ENCODE measurements at regions not wholly inside any gene's neighbourhood (a gene's known extent, or its start where the extent isn't known, plus 50 kb on each side); places are given as distances from the start of the nearest gene placed in this dataset.
"Not testable (repeated sequence)": the region's sequence is repeated elsewhere in the genome, so short reads cannot be mapped to it uniquely, and the experiment has no call there.

DNA sequence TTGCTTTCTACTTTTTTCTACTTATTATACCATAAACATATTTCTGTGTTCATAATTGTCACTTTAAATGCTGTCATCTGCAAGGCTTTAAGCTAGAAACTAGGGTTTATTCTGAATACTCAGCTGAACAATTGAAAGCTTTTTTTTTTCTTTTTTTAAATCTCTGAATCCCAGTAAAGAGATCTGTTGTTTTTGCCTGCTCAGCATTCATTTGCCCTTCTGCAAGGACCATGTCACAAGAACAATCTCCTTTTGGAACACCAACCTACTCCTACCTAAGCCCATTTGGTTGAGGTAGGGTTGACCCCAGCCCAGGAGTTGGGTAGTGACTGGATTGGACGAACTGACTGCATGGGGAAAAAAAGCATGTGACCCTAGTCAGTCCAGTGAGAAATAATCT lies 92.6 kb downstream of the MZT1 start:
- no peaks in the 10 kb centered on the region for H3K9me3 ChIP-seq (ENCODE audit: control insufficient read depth, low read length, poor library complexity, severe bottlenecking)
- Mint-ChIP-seq H3K4me1 (no peaks in the 10 kb centered on the region), H3K4me3 (no peak overlapping the region), H3K27me3 (peaks cover 6% of the 10 kb centered on the region), H3K36me3 (ENCODE audit: low read depth) (no peaks in the 10 kb centered on the region), H3K27ac (no peak overlapping the region)
- DNase-seq (no peak), ATAC-seq (no peak)

DNA sequence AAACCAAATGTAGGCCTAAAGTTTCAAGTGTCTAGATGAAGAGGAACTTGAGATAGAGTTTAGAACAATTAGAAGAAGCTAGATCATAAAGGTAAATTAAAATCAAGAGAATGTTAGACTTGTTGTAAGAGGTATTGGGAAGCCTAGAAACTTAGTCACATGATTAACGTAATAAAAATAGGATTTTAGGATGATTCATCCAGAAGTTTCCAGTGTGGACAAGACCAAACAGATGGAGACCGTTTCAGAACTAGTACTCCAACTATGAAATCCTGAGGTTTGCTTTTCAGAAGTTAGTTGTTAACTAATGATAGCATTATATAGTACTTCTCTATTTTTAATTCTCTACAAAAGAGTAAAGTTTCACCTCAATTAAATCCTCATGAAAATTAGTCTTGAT lies 104.9 kb downstream of the MZT1 start:
- no peak for DNase-seq
- no peak overlapping the region for H3K27ac Mint-ChIP-seq
- no peaks in the 10 kb centered on the region for H3K36me3 Mint-ChIP-seq (ENCODE audit: low read depth)
- no peak overlapping the region for H3K4me3 Mint-ChIP-seq
- H3K27me3 Mint-ChIP-seq = peaks cover 12% of the 10 kb centered on the region
- ATAC-seq = no peak
- no peaks in the 10 kb centered on the region for H3K4me1 Mint-ChIP-seq
- no peaks in the 10 kb centered on the region for H3K9me3 ChIP-seq (ENCODE audit: control insufficient read depth, low read length, poor library complexity, severe bottlenecking)

DNA sequence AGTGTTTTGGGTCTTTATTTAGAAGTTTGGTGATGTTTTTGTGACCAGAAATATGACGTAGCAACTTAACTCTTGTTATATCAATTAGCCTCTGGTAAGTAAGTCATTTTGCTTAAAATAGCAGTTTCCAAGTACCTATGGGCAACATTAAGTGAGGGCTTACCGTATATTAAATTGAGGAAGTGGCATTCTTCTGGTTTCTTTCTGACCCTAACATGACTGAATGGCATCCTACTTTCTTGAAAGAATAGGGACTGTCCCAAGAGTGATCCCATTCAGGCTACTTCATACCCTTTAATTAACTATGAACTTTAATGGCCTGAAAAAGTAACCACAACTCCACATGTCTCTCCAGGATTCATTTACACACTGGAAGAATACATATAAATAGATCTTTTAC lies 106.6 kb downstream of the MZT1 start:
- peaks cover 6% of the 10 kb centered on the region for H3K27me3 Mint-ChIP-seq
- no peak overlapping the region for H3K27ac Mint-ChIP-seq
- no peaks in the 10 kb centered on the region for H3K9me3 ChIP-seq (ENCODE audit: control insufficient read depth, low read length, poor library complexity, severe bottlenecking)
- H3K36me3 Mint-ChIP-seq (ENCODE audit: low read depth) = no peaks in the 10 kb centered on the region
- DNase-seq = no peak
- no peak overlapping the region for H3K4me3 Mint-ChIP-seq
- no peak for ATAC-seq
- no peaks in the 10 kb centered on the region for H3K4me1 Mint-ChIP-seq

DNA sequence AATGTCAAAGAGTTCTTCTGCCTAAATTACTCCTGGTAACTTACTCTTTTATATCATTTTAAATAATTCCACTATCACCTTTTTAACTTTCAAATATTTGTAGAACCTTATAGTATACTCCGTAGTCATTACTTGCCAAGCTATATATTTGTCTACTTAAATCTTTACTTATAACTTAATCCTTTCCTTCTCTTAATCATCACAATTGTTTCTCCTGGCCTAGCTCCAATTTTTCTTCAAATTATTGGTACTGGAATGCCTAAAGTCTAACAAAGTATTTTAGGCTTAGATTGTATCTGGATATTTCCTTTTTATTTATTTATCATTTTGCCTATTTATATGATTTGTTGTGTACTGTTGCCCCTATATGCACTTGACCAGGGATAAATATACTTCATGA lies 109.5 kb downstream of the MZT1 start:
- H3K4me1 Mint-ChIP-seq = no peaks in the 10 kb centered on the region

DNA sequence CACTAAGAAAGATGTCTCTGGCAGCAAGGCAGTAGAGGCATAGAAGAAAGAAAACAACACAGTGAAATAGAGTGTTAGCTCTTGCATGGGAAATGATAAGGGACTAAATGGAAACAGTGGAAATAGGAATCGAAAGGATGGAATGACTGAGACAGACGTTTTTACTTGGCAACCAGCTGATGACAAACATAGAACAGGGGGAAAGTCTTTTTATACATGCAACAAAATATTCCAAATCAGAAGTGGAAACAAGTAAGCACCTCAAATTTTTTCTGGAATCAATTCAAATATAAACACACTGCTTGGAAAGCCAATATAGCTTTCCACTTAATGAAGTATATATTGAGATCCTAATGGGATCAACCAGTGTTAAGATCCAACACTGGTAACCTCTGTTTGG lies 110.2 kb downstream of the MZT1 start:
- H3K27ac Mint-ChIP-seq = no peak overlapping the region
- no peaks in the 10 kb centered on the region for H3K4me1 Mint-ChIP-seq
- ATAC-seq (no peak), DNase-seq (no peak)
- H3K4me3 Mint-ChIP-seq = no peak overlapping the region
- H3K9me3 ChIP-seq (ENCODE audit: control insufficient read depth, low read length, poor library complexity, severe bottlenecking) = no peaks in the 10 kb centered on the region
- no peaks in the 10 kb centered on the region for H3K36me3 Mint-ChIP-seq (ENCODE audit: low read depth)
- no peaks in the 10 kb centered on the region for H3K27me3 Mint-ChIP-seq

More for the DNA sequence above, 109.5 kb downstream of the MZT1 start:
- Mint-ChIP-seq H3K27ac (no peak overlapping the region), H3K36me3 (ENCODE audit: low read depth) (no peaks in the 10 kb centered on the region), H3K27me3 (no peaks in the 10 kb centered on the region), H3K4me3 (no peak overlapping the region)
- no peaks in the 10 kb centered on the region for H3K9me3 ChIP-seq (ENCODE audit: control insufficient read depth, low read length, poor library complexity, severe bottlenecking)
- ATAC-seq (no peak), DNase-seq (no peak)

DNA sequence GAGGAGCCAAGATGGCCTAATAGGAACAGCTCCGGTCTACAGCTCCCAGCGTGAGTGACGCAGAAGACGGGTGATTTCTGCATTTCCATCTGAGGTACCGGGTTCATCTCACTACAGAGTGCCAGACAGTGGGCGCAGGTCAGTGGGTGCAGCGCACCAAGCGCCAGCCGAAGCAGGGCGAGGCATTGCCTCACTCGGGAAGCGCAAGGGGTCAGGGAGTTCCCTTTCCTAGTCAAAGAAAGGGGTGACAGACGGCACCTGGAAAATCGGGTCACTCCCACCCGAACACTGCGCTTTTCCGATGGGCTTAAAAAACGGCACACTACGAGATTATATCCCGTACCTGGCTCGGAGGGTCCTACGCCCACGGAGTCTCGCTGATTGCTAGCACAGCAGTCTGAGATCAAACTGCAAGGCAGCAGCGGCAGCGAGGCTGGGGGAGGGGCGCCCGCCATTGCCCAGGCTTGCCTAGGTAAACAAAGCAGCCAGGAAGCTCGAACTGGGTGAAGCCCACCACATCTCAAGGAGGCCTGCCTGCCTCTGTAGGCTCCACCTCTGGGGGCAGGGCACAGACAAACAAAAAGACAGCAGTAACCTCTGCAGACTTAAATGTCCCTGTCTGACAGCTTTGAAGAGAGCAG lies 117.1 kb downstream of the MZT1 start:
- not testable (repeated sequence) for H3K36me3 Mint-ChIP-seq (ENCODE audit: low read depth); H3K27ac Mint-ChIP-seq; DNase-seq; H3K4me3 Mint-ChIP-seq; H3K9me3 ChIP-seq (ENCODE audit: control insufficient read depth, low read length, poor library complexity, severe bottlenecking); H3K4me1 Mint-ChIP-seq; H3K27me3 Mint-ChIP-seq; ATAC-seq

DNA sequence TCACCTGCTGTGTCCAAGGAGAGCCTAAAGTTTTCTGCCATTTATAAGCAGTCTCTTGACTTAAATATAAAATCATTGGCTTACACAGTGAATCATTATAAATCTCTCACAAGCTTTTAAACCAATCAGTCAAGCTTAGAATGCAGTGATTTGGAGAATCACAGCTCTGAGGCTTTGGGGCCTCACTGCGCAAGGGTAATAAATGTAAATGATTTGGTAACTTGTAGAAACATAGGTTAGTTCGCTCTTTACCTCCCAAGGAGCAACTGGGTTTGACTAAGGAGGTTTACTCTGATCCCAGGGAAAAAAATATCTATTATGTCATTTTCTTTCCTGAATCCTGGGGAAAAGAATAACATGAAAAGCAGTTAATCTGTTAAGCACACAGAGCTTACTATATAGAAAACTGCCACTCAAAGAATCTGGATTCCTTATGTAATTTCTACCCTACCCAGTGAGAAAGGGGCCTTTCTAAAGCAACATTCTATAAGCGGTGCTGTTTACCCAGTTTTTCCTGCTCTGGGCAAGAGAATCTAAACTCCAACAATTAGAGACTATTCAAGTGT lies 128.2 kb downstream of the MZT1 start:
- no peaks in the 10 kb centered on the region for H3K9me3 ChIP-seq (ENCODE audit: control insufficient read depth, low read length, poor library complexity, severe bottlenecking)
- Mint-ChIP-seq H3K4me3 (no peak overlapping the region), H3K27me3 (no peaks in the 10 kb centered on the region), H3K27ac (no peak overlapping the region), H3K36me3 (ENCODE audit: low read depth) (no peaks in the 10 kb centered on the region), H3K4me1 (no peaks in the 10 kb centered on the region)
- ATAC-seq = no peak
- no peak for DNase-seq

DNA sequence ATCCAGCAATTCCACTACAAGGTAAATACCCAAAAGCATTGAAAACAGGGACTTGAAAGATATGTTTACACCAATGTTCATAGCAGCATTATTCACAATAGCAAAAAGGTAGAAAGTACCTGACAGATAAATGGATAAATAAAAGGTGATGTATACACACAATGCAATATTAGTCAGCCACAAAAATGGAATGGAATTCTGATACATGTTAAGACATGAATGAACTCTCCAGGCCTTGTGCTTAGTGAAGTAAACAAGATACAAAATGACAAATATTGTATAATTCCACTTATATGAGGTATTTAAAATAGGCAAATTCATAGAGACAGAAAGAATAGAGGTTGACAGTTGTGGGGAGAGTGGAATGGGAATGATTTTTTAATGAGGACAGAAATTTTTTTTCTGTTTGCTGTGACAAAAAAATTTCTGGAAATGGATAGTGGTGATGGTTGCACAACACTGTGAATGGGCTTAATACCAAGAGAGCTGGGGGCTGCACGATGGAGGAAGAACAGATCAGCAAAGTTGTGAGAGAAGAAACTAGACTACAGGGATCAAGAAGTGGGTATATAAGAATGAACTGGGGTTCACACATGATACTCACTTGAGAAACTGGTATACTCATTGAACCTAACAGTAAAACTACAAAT lies 137.2 kb downstream of the MZT1 start:
- no peaks in the 10 kb centered on the region for H3K36me3 Mint-ChIP-seq (ENCODE audit: low read depth)

DNA sequence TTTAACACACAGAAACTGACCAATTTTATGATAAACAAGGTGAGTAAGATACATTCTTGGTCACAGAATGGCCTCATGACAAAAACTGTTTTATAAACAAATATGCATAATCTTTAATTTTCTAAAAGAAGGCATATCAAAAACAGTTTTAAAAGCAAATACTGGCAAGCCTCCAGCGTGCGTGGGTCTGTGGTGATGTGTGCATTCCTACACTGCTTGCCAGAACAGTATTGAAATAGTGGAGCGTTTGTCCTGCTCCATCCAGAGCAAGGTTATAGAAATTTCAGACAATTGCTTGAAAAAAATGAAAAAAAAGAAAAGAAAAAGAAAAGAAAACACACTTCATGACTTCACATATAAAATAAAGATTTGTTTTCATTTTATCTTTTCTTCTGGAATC lies 140.9 kb downstream of the MZT1 start:
- no peak for DNase-seq
- Mint-ChIP-seq H3K36me3 (ENCODE audit: low read depth) (no peaks in the 10 kb centered on the region), H3K4me1 (no peaks in the 10 kb centered on the region), H3K4me3 (no peak overlapping the region), H3K27me3 (peaks cover 8% of the 10 kb centered on the region), H3K27ac (no peak overlapping the region)
- no peaks in the 10 kb centered on the region for H3K9me3 ChIP-seq (ENCODE audit: control insufficient read depth, low read length, poor library complexity, severe bottlenecking)
- ATAC-seq = no peak

More for the DNA sequence above, 137.2 kb downstream of the MZT1 start:
- no peaks in the 10 kb centered on the region for H3K9me3 ChIP-seq (ENCODE audit: control insufficient read depth, low read length, poor library complexity, severe bottlenecking)
- Mint-ChIP-seq H3K4me1 (no peaks in the 10 kb centered on the region), H3K27ac (no peak overlapping the region), H3K27me3 (peaks cover 8% of the 10 kb centered on the region), H3K4me3 (no peak overlapping the region)
- DNase-seq = no peak
- no peak for ATAC-seq

DNA sequence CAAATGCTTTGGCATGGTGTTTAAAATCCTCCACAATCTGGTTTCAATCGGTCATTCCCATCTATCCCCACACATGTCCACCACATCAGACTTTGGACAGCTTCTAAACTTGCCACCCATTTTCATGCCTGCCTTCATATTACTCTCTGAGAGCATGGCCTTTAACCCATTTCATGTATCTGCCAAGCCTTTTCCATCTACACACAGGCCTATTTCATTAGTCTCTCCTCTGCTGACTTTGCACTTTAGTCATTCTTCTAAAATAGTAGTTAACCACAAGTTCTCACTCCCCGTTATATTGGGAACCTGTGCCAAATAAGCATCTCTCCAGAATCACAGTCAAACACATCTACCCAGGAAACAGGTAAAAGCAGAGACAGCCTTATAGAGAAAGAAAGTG lies 142.2 kb downstream of the MZT1 start:
- H3K27ac Mint-ChIP-seq = no peak overlapping the region
- no peaks in the 10 kb centered on the region for H3K36me3 Mint-ChIP-seq (ENCODE audit: low read depth)
- DNase-seq (no peak), ATAC-seq (no peak)
- H3K9me3 ChIP-seq (ENCODE audit: control insufficient read depth, low read length, poor library complexity, severe bottlenecking) = no peaks in the 10 kb centered on the region
- no peak overlapping the region for H3K4me3 Mint-ChIP-seq
- H3K4me1 Mint-ChIP-seq = no peaks in the 10 kb centered on the region
- H3K27me3 Mint-ChIP-seq = peaks cover 8% of the 10 kb centered on the region

DNA sequence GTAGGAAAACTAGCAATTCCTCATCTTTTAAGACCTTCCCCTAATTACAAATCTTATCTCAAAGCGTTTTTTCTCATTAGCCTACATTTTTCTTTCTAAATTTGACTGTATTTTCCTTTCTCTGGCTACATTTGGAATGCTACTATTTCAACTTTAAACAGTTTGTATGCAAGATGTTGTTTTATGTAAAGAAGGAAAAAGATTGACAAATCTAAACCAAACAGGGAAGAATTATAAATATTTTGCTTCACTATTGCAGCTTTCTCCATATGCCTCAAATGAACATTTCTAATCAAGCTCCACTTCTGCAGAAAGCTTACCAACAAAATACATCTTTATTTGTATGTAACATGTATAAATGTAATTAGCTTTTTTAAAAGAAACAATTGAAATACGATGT lies 156.2 kb downstream of the MZT1 start:
- Mint-ChIP-seq H3K4me3 (no peak overlapping the region), H3K4me1 (no peaks in the 10 kb centered on the region), H3K36me3 (ENCODE audit: low read depth) (no peaks in the 10 kb centered on the region), H3K27ac (no peak overlapping the region), H3K27me3 (peaks cover 14% of the 10 kb centered on the region)
- DNase-seq = no peak
- no peaks in the 10 kb centered on the region for H3K9me3 ChIP-seq (ENCODE audit: control insufficient read depth, low read length, poor library complexity, severe bottlenecking)
- no peak for ATAC-seq

DNA sequence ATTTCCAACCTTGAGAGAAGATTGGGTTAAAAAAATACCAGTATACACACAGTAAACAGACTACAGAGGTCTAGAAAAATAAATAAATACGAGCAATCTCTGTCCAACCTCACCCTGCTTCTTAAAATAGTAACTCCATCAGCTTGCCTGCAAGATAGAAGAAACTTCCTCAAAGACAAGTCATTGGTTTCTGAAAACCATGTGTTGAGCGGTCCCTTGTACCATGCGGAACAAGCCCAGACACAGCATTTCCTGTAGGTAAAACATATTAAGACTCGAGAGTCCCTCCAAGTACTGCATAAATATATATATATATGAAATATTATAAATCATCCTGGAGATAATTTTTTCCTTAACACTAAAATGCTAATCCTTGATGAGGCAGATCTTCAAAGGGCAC lies 157.4 kb downstream of the MZT1 start:
- DNase-seq = no peak
- no peaks in the 10 kb centered on the region for H3K4me1 Mint-ChIP-seq
- peaks cover 14% of the 10 kb centered on the region for H3K27me3 Mint-ChIP-seq
- no peaks in the 10 kb centered on the region for H3K9me3 ChIP-seq (ENCODE audit: control insufficient read depth, low read length, poor library complexity, severe bottlenecking)
- no peak for ATAC-seq
- peaks cover 3% of the 10 kb centered on the region for H3K36me3 Mint-ChIP-seq (ENCODE audit: low read depth)
- no peak overlapping the region for H3K27ac Mint-ChIP-seq
- H3K4me3 Mint-ChIP-seq = no peak overlapping the region

DNA sequence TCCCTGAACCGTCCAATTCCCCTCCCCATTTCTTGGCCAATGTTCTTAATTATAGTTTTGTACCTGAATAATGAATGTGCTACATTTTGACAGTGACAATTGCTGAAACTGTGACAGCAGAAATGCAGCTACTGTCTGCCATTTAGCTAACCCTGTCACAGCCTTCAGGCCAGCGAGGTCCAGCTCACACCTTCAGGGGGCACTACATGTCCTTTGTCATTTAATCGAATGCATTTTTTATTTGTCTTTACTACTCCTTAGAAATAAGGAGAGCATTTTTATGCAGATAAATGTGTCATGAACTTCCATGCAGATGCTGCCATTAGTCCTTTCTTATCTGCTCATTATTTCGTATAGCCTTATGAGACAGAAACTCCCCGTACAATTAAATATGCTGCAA lies 159.9 kb downstream of the MZT1 start:
- peaks cover 14% of the 10 kb centered on the region for H3K27me3 Mint-ChIP-seq
- ATAC-seq (no peak), DNase-seq (no peak)
- H3K4me1 Mint-ChIP-seq = no peaks in the 10 kb centered on the region
- H3K9me3 ChIP-seq (ENCODE audit: control insufficient read depth, low read length, poor library complexity, severe bottlenecking) = no peaks in the 10 kb centered on the region
- no peak overlapping the region for H3K4me3 Mint-ChIP-seq
- no peak overlapping the region for H3K27ac Mint-ChIP-seq
- peaks cover 3% of the 10 kb centered on the region for H3K36me3 Mint-ChIP-seq (ENCODE audit: low read depth)

DNA sequence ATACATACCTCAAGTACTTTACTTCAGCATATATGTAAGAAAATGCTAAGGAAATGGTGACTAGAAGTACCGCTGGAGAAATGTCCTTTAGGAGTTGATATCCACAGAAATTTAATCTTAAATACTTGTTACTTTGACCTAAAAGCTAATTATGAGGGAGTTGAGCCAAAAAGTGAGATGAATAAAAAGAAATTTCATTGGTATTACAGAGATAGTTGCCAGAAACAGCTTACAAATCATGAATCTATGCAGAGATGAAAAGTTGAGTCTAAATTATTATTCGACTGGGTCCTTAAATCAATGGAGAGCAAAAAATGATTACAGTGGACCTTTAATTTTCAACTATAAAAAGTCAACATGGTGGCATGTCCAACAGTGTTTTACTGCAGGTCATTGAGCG lies 160.9 kb downstream of the MZT1 start:
- Mint-ChIP-seq H3K27ac (no peak overlapping the region), H3K36me3 (ENCODE audit: low read depth) (peaks cover 3% of the 10 kb centered on the region), H3K4me1 (no peaks in the 10 kb centered on the region), H3K27me3 (peaks cover 14% of the 10 kb centered on the region), H3K4me3 (no peak overlapping the region)
- ATAC-seq = no peak
- no peaks in the 10 kb centered on the region for H3K9me3 ChIP-seq (ENCODE audit: control insufficient read depth, low read length, poor library complexity, severe bottlenecking)
- no peak for DNase-seq

Measured in T-helper 17 cell (primary cell).